Stomach (tissue), 8 donors: ENCODE measurements at regions not wholly inside any gene's neighbourhood (a gene's known extent, or its start where the extent isn't known, plus 50 kb on each side); places are given as distances from the start of the nearest gene placed in this dataset.

Experiments
- DNase-seq, 2 donors: peaks; one replicate each; pipeline versions ENCODE4 v3.0.0 to v3.0.0-alpha.2; 2013 to 2019
- H3K27ac ChIP-seq, 5 donors: fragments of 200-600 bp in 4 of 5; sonication (generic) in 4 of 5; one replicate each; pipeline ENCODE4 v1.5.1; 2013 to 2019; ENCODE audit warnings: mild to moderate bottlenecking in 1 of 5, moderate library complexity in 1 of 5
- H3K27me3 ChIP-seq, 3 donors: fragments of 200-600 bp; sonication (generic); one replicate each; pipeline ENCODE4 v1.5.1; 2017 to 2019; ENCODE audit warnings: mixed run types in 1 of 3
- H3K36me3 ChIP-seq, 4 donors: fragments of 200-600 bp; sonication (generic); 1 replicate in 3 of 4; 2 replicates in 1 of 4; pipeline ENCODE4 v1.5.1; 2016 to 2019
- H3K4me1 ChIP-seq, 4 donors: fragments of 200-600 bp; sonication (generic); one replicate each; pipeline ENCODE4 v1.5.1; 2016 to 2019
- H3K4me3 ChIP-seq, 4 donors: fragments of 200-600 bp; sonication (generic) in 3 of 4; one replicate each; pipeline ENCODE4 v1.5.1; 2016 to 2019; ENCODE audit warnings: mild to moderate bottlenecking in 1 of 4
- H3K9me3 ChIP-seq, 4 donors: fragments of 200-600 bp; sonication (generic); one replicate each; pipeline ENCODE4 v1.5.1; 2016 to 2019
- CTCF ChIP-seq, 7 experiments: fragments of 450-650 bp in 4 of 7; fragments of 200-600 bp in 3 of 7; sonication (generic) in 3 of 7; IDR thresholded peaks; one replicate each; pipeline ENCODE4 v1.5.1; 2016 to 2019; ENCODE audit warnings: antibody characterized with exemption in 7 of 7, control low read depth in 2 of 7, mild to moderate bottlenecking in 1 of 7
- EP300 ChIP-seq: sonication (generic); formaldehyde crosslinking; IDR thresholded peaks from one replicate; pipeline ENCODE4 v1.6.1; 2017; ENCODE audit warnings: antibody characterized with exemption
- POLR2A ChIP-seq, 4 donors: fragments of 450-650 bp; IDR thresholded peaks; one replicate each; pipeline ENCODE4 v1.6.1; 2016; ENCODE audit warnings: antibody characterized with exemption in 4 of 4, control low read depth in 2 of 4, mild to moderate bottlenecking in 1 of 4, moderate library complexity in 1 of 4
- POLR2AphosphoS5 ChIP-seq, 3 donors: sonication (generic); formaldehyde crosslinking; IDR thresholded peaks; one replicate each; pipeline ENCODE4 v1.6.1; 2016; ENCODE audit warnings: antibody characterized with exemption in 3 of 3
- WGBS, 5 donors: extraction: QIAGEN DNeasy Blood & Tissue Kit in 3 of 5; methylation state at CpG; one replicate each; pipeline versions ENCODE4 v1.1.5 to v1.1.7; 2013 to 2018; 5-methylcytosine and 5-hydroxymethylcytosine counted together
- intact Hi-C: fragments of 100-400 bp; cut with DNase I; formaldehyde crosslinking; loops from one replicate; pipeline ENCODE4 v1.15.1; 2023; ENCODE audit warnings: low total_unique reads
- donor health status: healthy with polysubstance abuse.
- donor health status: Bipolar disorder and iron deficiency.
- donor health status: healthy.

- intact Hi-C loops, result no loop called here
- no peaks in the 10 kb centered on the region for H3K9me3 ChIP-seq
- no peak overlapping the region for H3K27ac ChIP-seq
- no peaks in the 10 kb centered on the region for H3K27me3 ChIP-seq
- no peak for TF ChIP-seq EP300
- no peak for TF ChIP-seq POLR2AphosphoS5 (IDR thresholded peaks at IDR 0.05)
- TF ChIP-seq POLR2A (IDR thresholded peaks at IDR 0.05), result no peak
- no peak for TF ChIP-seq CTCF (IDR thresholded peaks at IDR 0.05)
- no peaks in the 10 kb centered on the region for H3K36me3 ChIP-seq
- no peaks in the 10 kb centered on the region for H3K4me1 ChIP-seq
- no peak for DNase-seq
- H3K4me3 ChIP-seq, result no peak overlapping the region
Observed at GRCh38 chr5:8320244-8320643, 451.3 kb downstream of the MTRR start.

DNA sequence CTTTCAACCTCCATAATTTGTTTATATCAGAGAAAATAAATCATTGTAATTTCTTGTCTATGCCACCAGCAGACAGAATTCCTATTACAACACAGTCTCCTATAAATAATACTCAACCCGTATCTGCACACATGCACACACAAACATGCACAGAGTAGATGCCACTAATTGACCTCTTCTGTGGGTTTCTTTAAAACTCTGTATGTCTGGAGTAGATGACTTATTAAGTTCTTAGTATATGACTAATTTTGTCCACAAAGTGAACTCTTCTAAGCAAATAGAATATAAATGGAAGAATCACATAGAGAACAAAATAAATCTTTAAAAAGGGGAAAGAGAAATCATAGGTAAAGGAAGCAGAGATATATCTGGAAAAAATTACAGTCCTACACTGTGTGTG is 452.3 kb downstream of the MTRR start:
- H3K27me3 ChIP-seq, result no peaks in the 10 kb centered on the region
- no peak overlapping the region for H3K4me3 ChIP-seq
- 67 to 97% (median 89%) methylated on average over 1 of the region's 1 CpG for WGBS, 5 donors
- H3K9me3 ChIP-seq, result no peaks in the 10 kb centered on the region
- no peaks in the 10 kb centered on the region for H3K4me1 ChIP-seq
- no peak for DNase-seq
- no peaks in the 10 kb centered on the region for H3K36me3 ChIP-seq
- TF ChIP-seq CTCF (IDR thresholded peaks at IDR 0.05) (no peak), POLR2A (IDR thresholded peaks at IDR 0.05) (no peak), POLR2AphosphoS5 (IDR thresholded peaks at IDR 0.05) (no peak), EP300 (no peak)
- intact Hi-C loops, result no loop called here
- no peak overlapping the region for H3K27ac ChIP-seq

GRCh38 chr5:8322484-8322883 is 453.5 kb downstream of the MTRR start:
- WGBS, 5 donors, result 54 to 78% (median 57%) methylated on average over 2 of the region's 2 CpGs
- intact Hi-C loops, result no loop called here
- no peak for DNase-seq
- TF ChIP-seq POLR2AphosphoS5 (IDR thresholded peaks at IDR 0.05), result no peak
- no peak for TF ChIP-seq CTCF (IDR thresholded peaks at IDR 0.05)
- TF ChIP-seq EP300, result no peak
- TF ChIP-seq POLR2A (IDR thresholded peaks at IDR 0.05), result no peak
- Histone ChIP-seq H3K27me3 (no peaks in the 10 kb centered on the region), H3K4me1 (no peaks in the 10 kb centered on the region), H3K36me3 (no peaks in the 10 kb centered on the region), H3K27ac (no peak overlapping the region), H3K4me3 (no peak overlapping the region), H3K9me3 (no peaks in the 10 kb centered on the region)

DNA sequence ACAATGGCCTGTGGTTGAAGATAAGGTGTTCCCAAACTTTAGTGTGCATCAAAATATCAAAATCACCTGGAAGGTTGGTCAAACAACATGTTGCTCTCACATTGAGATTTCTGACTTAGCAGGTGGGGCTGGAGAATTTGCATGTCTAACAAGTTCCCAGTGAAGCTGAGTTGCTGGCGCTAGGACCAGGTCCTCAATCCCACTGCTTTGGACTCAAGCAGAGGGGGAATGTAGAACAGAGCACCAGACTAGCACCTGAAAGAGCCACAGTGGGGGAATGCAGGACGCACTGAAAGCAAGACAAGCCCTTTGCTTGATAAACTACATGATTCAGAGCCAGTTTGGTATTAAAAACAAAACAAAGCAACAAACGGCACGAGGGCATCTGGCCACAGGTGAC is 458.1 kb downstream of the MTRR start:
- TF ChIP-seq POLR2A (IDR thresholded peaks at IDR 0.05), result no peak
- TF ChIP-seq EP300, result no peak
- TF ChIP-seq CTCF (IDR thresholded peaks at IDR 0.05), result no peak
- no peak for TF ChIP-seq POLR2AphosphoS5 (IDR thresholded peaks at IDR 0.05)
- no peak overlapping the region for H3K27ac ChIP-seq
- H3K9me3 ChIP-seq, result no peaks in the 10 kb centered on the region
- no peak overlapping the region for H3K4me3 ChIP-seq
- intact Hi-C loops, result no loop called here
- DNase-seq, result no peak
- H3K4me1 ChIP-seq, result no peaks in the 10 kb centered on the region
- 54 to 63% (median 58%) methylated on average over 4 of the region's 4 CpGs for WGBS, 5 donors
- no peaks in the 10 kb centered on the region for H3K36me3 ChIP-seq
- H3K27me3 ChIP-seq, result no peaks in the 10 kb centered on the region

DNA sequence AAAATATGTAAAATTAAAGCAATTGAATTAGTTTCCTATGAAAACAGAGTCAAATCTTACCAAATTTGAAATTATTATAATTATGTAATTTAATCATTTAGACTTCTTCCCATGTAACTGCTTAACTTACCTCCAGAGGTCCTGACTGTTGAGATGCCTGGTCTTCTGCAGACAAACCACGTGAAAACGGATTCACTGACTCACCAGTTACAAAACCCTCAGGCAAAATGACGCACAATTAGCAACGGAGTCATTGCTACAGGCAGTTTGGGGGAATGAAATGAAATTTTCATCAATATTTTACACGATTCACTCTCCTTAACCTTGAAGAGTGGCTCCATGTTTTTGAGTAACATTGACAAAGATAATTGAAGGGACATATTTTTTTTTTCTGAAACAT is 460.8 kb downstream of the MTRR start:
- Histone ChIP-seq H3K9me3 (no peaks in the 10 kb centered on the region), H3K27me3 (no peaks in the 10 kb centered on the region), H3K4me3 (no peak overlapping the region), H3K4me1 (no peaks in the 10 kb centered on the region), H3K27ac (no peak overlapping the region), H3K36me3 (no peaks in the 10 kb centered on the region)
- DNase-seq, result no peak
- WGBS, 5 donors, result 73 to 87% (median 83%) methylated on average over 5 of the region's 5 CpGs
- intact Hi-C loops, result no loop called here
- TF ChIP-seq POLR2AphosphoS5 (IDR thresholded peaks at IDR 0.05), result no peak
- TF ChIP-seq CTCF (IDR thresholded peaks at IDR 0.05), result no peak
- TF ChIP-seq EP300, result no peak
- no peak for TF ChIP-seq POLR2A (IDR thresholded peaks at IDR 0.05)
